Esophagus squamous epithelium (tissue), 4 donors: ENCODE measurements at regions not wholly inside any gene's neighbourhood (a gene's known extent, or its start where the extent isn't known, plus 50 kb on each side); places are given as distances from the start of the nearest gene placed in this dataset.

Experiments
- CTCF ChIP-seq, 6 experiments: fragments of 450-650 bp in 4 of 6; fragments of 200-600 bp in 2 of 6; sonication (generic) in 2 of 6; IDR thresholded peaks; one replicate each; pipeline ENCODE4 v1.5.1; 2016 to 2019; ENCODE audit warnings: antibody characterized with exemption in 6 of 6, mild to moderate bottlenecking in 4 of 6, moderate library complexity in 4 of 6
- POLR2A ChIP-seq, 4 donors: fragments of 450-650 bp; IDR thresholded peaks; one replicate each; pipeline ENCODE4 v1.6.1; 2017; ENCODE audit warnings: antibody characterized with exemption in 4 of 4, mild to moderate bottlenecking in 4 of 4, moderate library complexity in 3 of 4

- TF ChIP-seq CTCF (IDR thresholded peaks at IDR 0.05) (no peak), POLR2A (IDR thresholded peaks at IDR 0.05) (no peak)
Observed at GRCh38 chr7:116188-116981, 76.0 kb upstream of the FAM20C start.
